HUES6 (cell line): ENCODE measurements at regions not wholly inside any gene's neighbourhood (a gene's known extent, or its start where the extent isn't known, plus 50 kb on each side); places are given as distances from the start of the nearest gene placed in this dataset.

Source experiments
- H3K27ac ChIP-seq: 2 replicates; pipeline ENCODE4 v1.7.0; 2013; ENCODE audit warnings: low read depth, mild to moderate bottlenecking, low read length, inconsistent platforms
- H3K27me3 ChIP-seq: 2 replicates; pipeline ENCODE4 v1.6.1; 2013; ENCODE audit warnings: low read length; ENCODE audit not compliant: control insufficient read depth, insufficient read depth
- H3K36me3 ChIP-seq: 2 replicates; pipeline ENCODE4 v1.6.1; 2013; ENCODE audit warnings: low read length; ENCODE audit not compliant: control insufficient read depth, insufficient read depth
- H3K4me1 ChIP-seq: 2 replicates; pipeline ENCODE4 v1.6.1; 2013; ENCODE audit warnings: low read length; ENCODE audit not compliant: control insufficient read depth, insufficient read depth
- H3K4me3 ChIP-seq: 2 replicates; pipeline ENCODE4 v1.5.1; 2013; ENCODE audit warnings: low read depth, low read length
- H3K9ac ChIP-seq: one replicate; pipeline ENCODE4 v1.6.1; 2013; ENCODE audit warnings: mild to moderate bottlenecking, low read length
- H3K9me3 ChIP-seq: 2 replicates; pipeline ENCODE4 v1.6.1; 2013; ENCODE audit warnings: low read depth, low read length; ENCODE audit not compliant: control insufficient read depth, insufficient read depth

DNA sequence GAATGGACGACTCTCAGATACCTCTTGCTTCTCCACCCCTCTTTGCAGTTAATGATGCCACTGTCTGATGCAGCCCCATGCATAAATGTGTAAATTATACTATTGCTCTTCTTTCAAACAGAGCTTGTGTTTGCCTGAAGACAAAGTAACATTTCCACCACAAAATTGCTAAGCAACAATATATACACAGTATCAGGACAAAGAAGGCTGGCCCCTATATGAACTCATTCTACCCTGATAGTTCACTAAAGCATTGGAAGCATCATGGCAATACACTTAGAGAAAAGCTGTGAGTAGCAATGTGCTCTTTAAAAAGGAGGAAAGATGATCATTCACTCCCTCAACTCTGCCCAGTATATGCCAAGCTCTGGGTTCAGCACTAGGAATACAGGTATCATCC, 427.0 kb upstream of the CPEB2 start:
- no peaks in the 10 kb centered on the region for H3K27me3 ChIP-seq
- H3K4me3 ChIP-seq = no peak overlapping the region
- H3K9me3 ChIP-seq = no peaks in the 10 kb centered on the region

DNA sequence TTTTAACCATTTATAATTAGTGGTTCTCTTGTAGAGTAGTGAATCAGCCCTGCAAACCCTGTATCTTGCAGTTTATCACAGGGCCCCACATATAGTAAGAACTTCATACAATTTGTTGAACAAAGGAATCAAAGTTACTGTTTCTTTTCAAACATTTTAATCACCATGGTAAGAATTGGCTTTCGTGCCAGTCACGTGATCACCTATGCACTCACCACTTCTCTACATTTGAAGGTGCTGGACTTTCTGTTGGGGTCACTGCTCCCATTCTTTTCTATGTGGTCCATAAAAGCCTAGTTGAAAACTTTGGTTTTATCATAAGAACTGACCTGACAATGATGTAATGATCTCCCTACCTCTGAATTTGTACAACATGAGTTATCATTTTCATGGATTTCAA, 426.4 kb upstream of the CPEB2 start:
- Histone ChIP-seq H3K4me1 (no peaks in the 10 kb centered on the region), H3K27ac (no peak overlapping the region), H3K4me3 (no peak overlapping the region)

More for the DNA sequence above, 427.0 kb upstream of the CPEB2 start:
- no peaks in the 10 kb centered on the region for H3K36me3 ChIP-seq
- H3K27ac ChIP-seq = no peak overlapping the region
- H3K4me1 ChIP-seq = no peaks in the 10 kb centered on the region
- no peak overlapping the region for H3K9ac ChIP-seq

GRCh38 chr4:14580061-14580460, 422.2 kb upstream of the CPEB2 start:
- Histone ChIP-seq H3K9ac (no peak overlapping the region), H3K27me3 (no peaks in the 10 kb centered on the region), H3K9me3 (no peaks in the 10 kb centered on the region), H3K36me3 (no peaks in the 10 kb centered on the region), H3K27ac (no peak overlapping the region), H3K4me1 (no peaks in the 10 kb centered on the region), H3K4me3 (no peak overlapping the region)

More for the DNA sequence above, 426.4 kb upstream of the CPEB2 start:
- Histone ChIP-seq H3K27me3 (no peaks in the 10 kb centered on the region), H3K9ac (no peak overlapping the region), H3K9me3 (no peaks in the 10 kb centered on the region), H3K36me3 (no peaks in the 10 kb centered on the region)

- no peaks in the 10 kb centered on the region for H3K36me3 ChIP-seq
- no peaks in the 10 kb centered on the region for H3K9me3 ChIP-seq
- H3K4me3 ChIP-seq = no peak overlapping the region
- H3K4me1 ChIP-seq = no peaks in the 10 kb centered on the region
- H3K9ac ChIP-seq = no peak overlapping the region
- H3K27ac ChIP-seq = no peak overlapping the region
- H3K27me3 ChIP-seq = no peaks in the 10 kb centered on the region
Measured at GRCh38 chr4:14581741-14582140, 420.5 kb upstream of the CPEB2 start.

- Histone ChIP-seq H3K4me3 (no peak overlapping the region), H3K27me3 (no peaks in the 10 kb centered on the region), H3K36me3 (no peaks in the 10 kb centered on the region), H3K4me1 (no peaks in the 10 kb centered on the region), H3K27ac (no peak overlapping the region), H3K9ac (no peak overlapping the region), H3K9me3 (no peaks in the 10 kb centered on the region)
Measured at GRCh38 chr4:14582677-14583076, 419.6 kb upstream of the CPEB2 start.

- H3K27me3 ChIP-seq = no peaks in the 10 kb centered on the region
- no peaks in the 10 kb centered on the region for H3K4me1 ChIP-seq
- H3K27ac ChIP-seq = no peak overlapping the region
- no peaks in the 10 kb centered on the region for H3K36me3 ChIP-seq
- H3K9ac ChIP-seq = no peak overlapping the region
- no peak overlapping the region for H3K4me3 ChIP-seq
- H3K9me3 ChIP-seq = no peaks in the 10 kb centered on the region
Measured at GRCh38 chr4:14583331-14583730, 418.9 kb upstream of the CPEB2 start.

DNA sequence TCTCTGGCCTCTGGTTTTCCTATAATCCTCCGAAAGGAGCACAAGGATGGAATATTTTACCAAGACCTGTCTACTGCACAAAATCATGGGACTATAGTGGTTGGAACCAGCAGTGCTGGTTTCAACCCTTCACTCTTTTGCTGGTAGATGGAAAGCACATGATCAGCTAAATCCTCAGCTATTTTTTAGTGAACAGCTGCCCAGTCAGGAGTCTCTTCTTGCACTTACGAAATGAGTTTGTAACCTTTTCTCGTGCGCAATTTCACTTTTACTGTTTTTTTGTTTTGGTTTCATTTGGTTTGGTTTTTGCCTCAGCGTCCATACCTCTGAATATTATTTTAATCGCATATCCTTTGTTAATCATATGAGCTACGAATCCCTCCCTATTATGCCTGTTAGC, 418.5 kb upstream of the CPEB2 start:
- H3K9ac ChIP-seq = no peak overlapping the region
- H3K9me3 ChIP-seq = no peaks in the 10 kb centered on the region
- no peaks in the 10 kb centered on the region for H3K4me1 ChIP-seq
- no peak overlapping the region for H3K4me3 ChIP-seq
- H3K36me3 ChIP-seq = no peaks in the 10 kb centered on the region
- H3K27me3 ChIP-seq = no peaks in the 10 kb centered on the region
- H3K27ac ChIP-seq = no peak overlapping the region

DNA sequence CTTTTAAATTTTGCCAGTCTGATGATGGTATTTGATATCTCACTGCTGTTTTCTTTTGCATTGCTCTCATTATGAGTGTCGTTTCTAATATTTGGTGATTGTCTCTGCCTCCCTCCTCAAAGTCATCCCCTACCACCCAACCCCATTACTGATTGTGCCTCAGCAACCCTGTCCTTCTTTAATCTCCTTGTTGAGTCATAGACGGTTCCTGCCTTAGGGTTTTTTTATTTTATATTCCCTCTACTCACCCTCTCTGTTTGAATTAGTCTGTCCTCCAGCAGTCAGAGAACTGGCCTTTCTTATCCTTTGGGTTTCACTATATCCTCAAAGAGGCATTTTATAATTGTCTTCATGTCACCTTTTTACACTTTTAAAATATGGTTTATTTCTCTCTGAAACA, 409.3 kb upstream of the CPEB2 start:
- Histone ChIP-seq H3K4me1 (no peaks in the 10 kb centered on the region), H3K9me3 (no peaks in the 10 kb centered on the region), H3K27ac (no peak overlapping the region), H3K9ac (no peak overlapping the region), H3K4me3 (no peak overlapping the region), H3K36me3 (no peaks in the 10 kb centered on the region), H3K27me3 (no peaks in the 10 kb centered on the region)

- no peaks in the 10 kb centered on the region for H3K9me3 ChIP-seq
- no peaks in the 10 kb centered on the region for H3K4me1 ChIP-seq
- no peak overlapping the region for H3K9ac ChIP-seq
- H3K36me3 ChIP-seq = no peaks in the 10 kb centered on the region
- H3K27ac ChIP-seq = no peak overlapping the region
- H3K27me3 ChIP-seq = no peaks in the 10 kb centered on the region
- H3K4me3 ChIP-seq = no peak overlapping the region
Measured at GRCh38 chr4:14596028-14596427, 406.3 kb upstream of the CPEB2 start.

GRCh38 chr4:14596437-14596836, 405.8 kb upstream of the CPEB2 start:
- H3K27ac ChIP-seq = no peak overlapping the region
- H3K27me3 ChIP-seq = no peaks in the 10 kb centered on the region
- H3K9me3 ChIP-seq = no peaks in the 10 kb centered on the region

DNA sequence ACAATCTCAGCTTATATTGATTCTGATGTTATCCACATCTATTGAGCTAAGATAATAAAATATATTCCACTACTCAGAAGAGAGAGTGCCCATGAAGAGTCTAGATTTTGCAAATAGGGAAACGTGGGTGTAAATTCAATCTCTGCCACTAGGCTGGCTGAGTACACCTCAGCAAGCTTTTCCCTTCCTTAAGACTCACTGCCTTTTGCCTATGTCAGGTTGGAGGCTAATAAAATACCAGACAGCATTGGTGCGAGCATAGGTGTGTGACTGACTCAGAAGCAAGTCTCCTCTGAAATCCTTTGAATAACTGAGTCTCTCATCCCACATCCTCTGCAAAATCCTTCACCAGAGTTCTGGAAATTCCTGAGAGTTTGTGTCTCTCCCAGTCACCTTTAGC, 405.4 kb upstream of the CPEB2 start:
- no peaks in the 10 kb centered on the region for H3K27me3 ChIP-seq
- H3K9ac ChIP-seq = no peak overlapping the region
- peaks cover 1% of the 10 kb centered on the region for H3K4me1 ChIP-seq
- H3K4me3 ChIP-seq = no peak overlapping the region
- no peaks in the 10 kb centered on the region for H3K9me3 ChIP-seq
- no peak overlapping the region for H3K27ac ChIP-seq
- H3K36me3 ChIP-seq = no peaks in the 10 kb centered on the region

More at GRCh38 chr4:14596437-14596836, 405.8 kb upstream of the CPEB2 start:
- no peak overlapping the region for H3K9ac ChIP-seq
- no peaks in the 10 kb centered on the region for H3K4me1 ChIP-seq
- H3K4me3 ChIP-seq = no peak overlapping the region
- no peaks in the 10 kb centered on the region for H3K36me3 ChIP-seq

DNA sequence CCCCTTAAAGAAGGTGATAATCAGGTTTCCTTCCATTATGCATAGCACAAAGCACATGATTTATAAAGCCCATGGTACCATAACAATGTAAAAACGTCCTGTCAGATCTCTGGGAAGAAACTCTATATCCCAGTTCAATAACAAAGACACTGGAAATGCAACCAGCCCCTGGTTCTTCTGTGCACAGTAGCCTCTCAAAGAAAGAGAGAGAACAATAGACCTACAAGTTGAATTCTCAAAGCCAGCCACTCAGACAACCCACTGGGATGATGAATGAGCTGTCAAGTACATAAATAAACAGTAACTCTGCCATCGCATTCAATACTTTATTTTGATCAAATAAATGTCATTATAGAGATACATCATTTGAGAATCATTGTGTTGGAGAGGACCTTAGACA, 400.1 kb upstream of the CPEB2 start:
- Histone ChIP-seq H3K4me1 (peaks cover 4% of the 10 kb centered on the region), H3K9ac (no peak overlapping the region), H3K9me3 (no peaks in the 10 kb centered on the region), H3K4me3 (no peak overlapping the region), H3K27ac (no peak overlapping the region), H3K36me3 (no peaks in the 10 kb centered on the region), H3K27me3 (no peaks in the 10 kb centered on the region)
